ENCODE measurements at regions not wholly inside any gene's neighbourhood (a gene's known extent, or its start where the extent isn't known, plus 50 kb on each side); places are given as distances from the start of the nearest gene placed in this dataset.

DNA sequence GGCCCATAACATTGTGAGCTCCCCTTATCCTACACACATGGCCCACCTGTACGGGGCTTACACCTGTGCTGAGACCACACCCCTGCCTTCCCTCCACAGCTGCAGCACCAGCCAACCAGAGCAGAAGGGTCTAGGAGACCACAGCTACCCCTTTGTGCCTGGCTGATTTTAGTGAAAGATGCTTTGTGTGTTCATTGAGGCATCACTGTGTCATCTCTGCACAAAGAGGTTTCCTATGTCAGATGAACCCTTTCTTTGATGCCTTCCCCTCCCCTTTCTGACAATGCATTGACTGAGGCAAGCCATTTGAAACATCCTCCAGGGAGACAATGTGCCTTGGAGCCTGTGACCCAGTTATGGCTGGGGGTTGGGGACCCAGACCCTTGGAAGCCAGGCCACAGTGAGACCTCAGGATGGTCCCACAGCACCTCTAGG is 54.9 kb upstream of the SLC7A14 start:
- Mint-ChIP-seq H3K9me3 (ENCODE audit: insufficient read depth) (peaks cover 6% of the 10 kb centered on the region), H3K4me1 (no peaks in the 10 kb centered on the region), H3K27me3 (peaks cover 47% of the 10 kb centered on the region), H3K27ac (no peak overlapping the region), H3K4me3 (no peak overlapping the region)
- ATAC-seq (ENCODE audit: low read depth): no peak
- ChIA-PET CTCF (no interaction called here), POLR2A (no interaction called here)
- Histone ChIP-seq H3K36me3 (replicated peaks in 1 of 2; ENCODE audit: control extremely low read depth in 1 of 2, control insufficient read depth in 1 of 2, extremely low read depth in 1 of 2, insufficient read depth in 2 of 2, low read length in 1 of 2) (no peaks in the 10 kb centered on the region), H3K4me3 (ENCODE audit: control extremely low read depth in 1 of 5, extremely low read depth in 1 of 5, insufficient read depth in 1 of 5, low read depth in 2 of 5, low read length in 4 of 5) (no peak overlapping the region), H3K27me3 (replicated peaks in 1 of 4; ENCODE audit: control extremely low read depth in 1 of 4, control insufficient read depth in 3 of 4, insufficient read depth in 4 of 4, low read length in 3 of 4) (peaks cover 0 to 21% (median 7%) of the 10 kb centered on the region in 4 experiments), H3K9ac (ENCODE audit: low read length) (no peak overlapping the region), H3K4me2 (replicated peaks; ENCODE audit: low read depth, low read length, poor library complexity, severe bottlenecking) (no peak overlapping the region), H3K9me3 (ENCODE audit: control extremely low read depth in 1 of 3, control insufficient read depth in 2 of 3, insufficient read depth in 1 of 3, low read length in 2 of 3) (peaks cover 0 to 9% (median 4%) of the 10 kb centered on the region in 3 donors), H3K27ac (ENCODE audit: low read length in 2 of 2) (no peak overlapping the region), H3K4me1 (ENCODE audit: control insufficient read depth in 2 of 2, insufficient read depth in 2 of 2, low read length in 2 of 2) (no peaks in the 10 kb centered on the region), H3K79me2 (ENCODE audit: control insufficient read depth, insufficient read depth, low read length) (no peaks in the 10 kb centered on the region), H4K20me1 (ENCODE audit: control insufficient read depth, insufficient read depth, low read length, poor library complexity, severe bottlenecking) (no peaks in the 10 kb centered on the region), H2AFZ (ENCODE audit: insufficient read depth, low read depth, low read length, poor library complexity, severe bottlenecking) (no peak overlapping the region)
- DNase-seq: no peak
- TF ChIP-seq, protein P1, sequence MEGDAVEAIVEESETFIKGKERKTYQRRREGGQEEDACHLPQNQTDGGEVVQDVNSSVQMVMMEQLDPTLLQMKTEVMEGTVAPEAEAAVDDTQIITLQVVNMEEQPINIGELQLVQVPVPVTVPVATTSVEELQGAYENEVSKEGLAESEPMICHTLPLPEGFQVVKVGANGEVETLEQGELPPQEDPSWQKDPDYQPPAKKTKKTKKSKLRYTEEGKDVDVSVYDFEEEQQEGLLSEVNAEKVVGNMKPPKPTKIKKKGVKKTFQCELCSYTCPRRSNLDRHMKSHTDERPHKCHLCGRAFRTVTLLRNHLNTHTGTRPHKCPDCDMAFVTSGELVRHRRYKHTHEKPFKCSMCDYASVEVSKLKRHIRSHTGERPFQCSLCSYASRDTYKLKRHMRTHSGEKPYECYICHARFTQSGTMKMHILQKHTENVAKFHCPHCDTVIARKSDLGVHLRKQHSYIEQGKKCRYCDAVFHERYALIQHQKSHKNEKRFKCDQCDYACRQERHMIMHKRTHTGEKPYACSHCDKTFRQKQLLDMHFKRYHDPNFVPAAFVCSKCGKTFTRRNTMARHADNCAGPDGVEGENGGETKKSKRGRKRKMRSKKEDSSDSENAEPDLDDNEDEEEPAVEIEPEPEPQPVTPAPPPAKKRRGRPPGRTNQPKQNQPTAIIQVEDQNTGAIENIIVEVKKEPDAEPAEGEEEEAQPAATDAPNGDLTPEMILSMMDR (IDR thresholded peaks at IDR 0.05): no peak
- 0% methylated on average over 1 of the region's 1 CpG for WGBS (ENCODE audit: insufficient coverage)
- intact Hi-C loops (cut with micrococcal nuclease): no loop called here

DNA sequence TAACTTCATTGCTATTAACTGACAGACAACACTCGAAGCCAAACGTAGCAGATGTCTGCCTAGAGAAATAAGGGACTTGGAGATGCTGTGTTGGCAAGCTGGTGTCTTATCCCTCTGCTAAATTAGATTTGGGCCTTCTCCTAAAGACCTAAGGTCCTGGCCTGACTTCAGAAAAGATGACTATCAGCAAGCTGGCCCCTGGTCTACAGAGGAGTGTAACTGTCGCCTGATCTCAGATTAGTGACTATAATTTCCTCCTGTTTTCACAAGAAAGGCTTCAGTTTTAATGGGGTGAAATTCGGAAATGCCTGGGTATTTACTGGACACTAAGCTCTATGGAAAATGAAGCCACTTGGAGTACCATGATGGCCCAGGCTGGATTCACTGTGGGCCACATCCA is 53.1 kb upstream of the SLC7A14 start:
- ATAC-seq (ENCODE audit: low read depth) (no peak), DNase-seq (no peak)
- Histone ChIP-seq H3K27me3 (replicated peaks in 1 of 4; ENCODE audit: control extremely low read depth in 1 of 4, control insufficient read depth in 3 of 4, insufficient read depth in 4 of 4, low read length in 3 of 4) (peaks cover 0 to 17% (median 7%) of the 10 kb centered on the region in 4 experiments), H3K27ac (ENCODE audit: low read length in 2 of 2) (no peak overlapping the region), H3K4me3 (ENCODE audit: control extremely low read depth in 1 of 5, extremely low read depth in 1 of 5, insufficient read depth in 1 of 5, low read depth in 2 of 5, low read length in 4 of 5) (no peak overlapping the region), H2AFZ (ENCODE audit: insufficient read depth, low read depth, low read length, poor library complexity, severe bottlenecking) (no peak overlapping the region), H3K36me3 (replicated peaks in 1 of 2; ENCODE audit: control extremely low read depth in 1 of 2, control insufficient read depth in 1 of 2, extremely low read depth in 1 of 2, insufficient read depth in 2 of 2, low read length in 1 of 2) (no peaks in the 10 kb centered on the region), H3K9me3 (ENCODE audit: control extremely low read depth in 1 of 3, control insufficient read depth in 2 of 3, insufficient read depth in 1 of 3, low read length in 2 of 3) (peaks cover 0 to 3% (median 0%) of the 10 kb centered on the region in 3 donors), H4K20me1 (ENCODE audit: control insufficient read depth, insufficient read depth, low read length, poor library complexity, severe bottlenecking) (no peaks in the 10 kb centered on the region), H3K79me2 (ENCODE audit: control insufficient read depth, insufficient read depth, low read length) (no peaks in the 10 kb centered on the region), H3K4me1 (ENCODE audit: control insufficient read depth in 2 of 2, insufficient read depth in 2 of 2, low read length in 2 of 2) (no peaks in the 10 kb centered on the region), H3K9ac (ENCODE audit: low read length) (no peak overlapping the region), H3K4me2 (replicated peaks; ENCODE audit: low read depth, low read length, poor library complexity, severe bottlenecking) (no peak overlapping the region)
- Mint-ChIP-seq H3K4me1 (no peaks in the 10 kb centered on the region), H3K4me3 (no peak overlapping the region), H3K9me3 (ENCODE audit: insufficient read depth) (peaks cover 4% of the 10 kb centered on the region), H3K27ac (no peak overlapping the region), H3K27me3 (peaks cover 55% of the 10 kb centered on the region)
- TF ChIP-seq EZH2 (IDR thresholded peaks at IDR 0.05; ENCODE audit: borderline replicate concordance, insufficient read depth, low read depth, low read length, poor library complexity, severe bottlenecking): no peak
- TF ChIP-seq, protein P1 (IDR thresholded peaks at IDR 0.05): no peak
- intact Hi-C loops (cut with micrococcal nuclease): no loop called here
- WGBS (ENCODE audit: insufficient coverage): 93% methylated on average over 3 of the region's 4 CpGs
- CTCF ChIA-PET: interaction anchor here (0.5 kb wide), 1 partner anchor 1307 kb away, joined by 3 read pairs; no protein-coding TSS in a partner anchor
- POLR2A ChIA-PET: no interaction called here
